ENCODE measurements at regions not wholly inside any gene's neighbourhood (a gene's known extent, or its start where the extent isn't known, plus 50 kb on each side); places are given as distances from the start of the nearest gene placed in this dataset.

- no peak for DNase-seq (ENCODE audit: low read depth in 4 of 4, low spot score in 3 of 4)
These were observed 83.5 kb upstream of the INSIG1 start for GRCh38 chr7:155213955-155214740.

- no peak for DNase-seq (ENCODE audit: low read depth in 4 of 4, low spot score in 3 of 4)
These were observed 81.9 kb upstream of the INSIG1 start for GRCh38 chr7:155215576-155216325.

- no peak for DNase-seq (ENCODE audit: low read depth in 4 of 4, low spot score in 3 of 4)
These were observed 81.0 kb upstream of the INSIG1 start for GRCh38 chr7:155216475-155217272.

- DNase-seq (ENCODE audit: low read depth in 4 of 4, low spot score in 3 of 4), result no peak
These were observed 80.0 kb upstream of the INSIG1 start for GRCh38 chr7:155217634-155218033.

GRCh38 chr7:155218276-155219153 lies 79.2 kb upstream of the INSIG1 start:
- DNase-seq (ENCODE audit: low read depth in 4 of 4, low spot score in 3 of 4), result no peak

- DNase-seq (ENCODE audit: low read depth in 4 of 4, low spot score in 3 of 4), result no peak
These were observed 78.5 kb upstream of the INSIG1 start for GRCh38 chr7:155219154-155219531.

GRCh38 chr7:155219947-155220769 lies 77.5 kb upstream of the INSIG1 start:
- DNase-seq (ENCODE audit: low read depth in 4 of 4, low spot score in 3 of 4), result no peak

GRCh38 chr7:155220903-155221302 lies 76.8 kb upstream of the INSIG1 start:
- DNase-seq (ENCODE audit: low read depth in 4 of 4, low spot score in 3 of 4), result no peak

- DNase-seq (ENCODE audit: low read depth in 4 of 4, low spot score in 3 of 4), result no peak
These were observed 76.1 kb upstream of the INSIG1 start for GRCh38 chr7:155221547-155221946.

GRCh38 chr7:155222061-155222460 lies 75.6 kb upstream of the INSIG1 start:
- DNase-seq (ENCODE audit: low read depth in 4 of 4, low spot score in 3 of 4), result no peak

- DNase-seq (ENCODE audit: low read depth in 4 of 4, low spot score in 3 of 4), result no peak
These were observed 75.1 kb upstream of the INSIG1 start for GRCh38 chr7:155222573-155222972.

- DNase-seq (ENCODE audit: low read depth in 4 of 4, low spot score in 3 of 4), result no peak
These were observed 74.7 kb upstream of the INSIG1 start for GRCh38 chr7:155223021-155223420.

GRCh38 chr7:155223503-155223902 lies 74.2 kb upstream of the INSIG1 start:
- no peak for DNase-seq (ENCODE audit: low read depth in 4 of 4, low spot score in 3 of 4)

- no peak for DNase-seq (ENCODE audit: low read depth in 4 of 4, low spot score in 3 of 4)
These were observed 73.4 kb upstream of the INSIG1 start for GRCh38 chr7:155224116-155224811.

GRCh38 chr7:155225095-155225494 lies 72.6 kb upstream of the INSIG1 start:
- DNase-seq (ENCODE audit: low read depth in 4 of 4, low spot score in 3 of 4), result no peak

GRCh38 chr7:155225516-155225915 lies 72.2 kb upstream of the INSIG1 start:
- DNase-seq (ENCODE audit: low read depth in 4 of 4, low spot score in 3 of 4), result no peak

GRCh38 chr7:155226261-155227003 lies 71.2 kb upstream of the INSIG1 start:
- no peak for DNase-seq (ENCODE audit: low read depth in 4 of 4, low spot score in 3 of 4)

Measured in left renal pelvis (tissue), 4 donors.